Caco-2 (cell line): ENCODE measurements at regions not wholly inside any gene's neighbourhood (a gene's known extent, or its start where the extent isn't known, plus 50 kb on each side); places are given as distances from the start of the nearest gene placed in this dataset.

ENCODE experiments used
- BruUV-seq: library from RNA; stranded (reverse); fragments of 400-500 nt; replicated peaks from 2 replicates; lab custom pipeline; 2021; lab: Mats Ljungman, UMichigan
- CTCF ChIA-PET: fragments of 300-600 bp; sonication (Branson Sonifier 250); formaldehyde crosslinking; loops from one replicate; lab custom pipeline; 2022; ENCODE audit warnings: antibody characterized with exemption; lab: Charles Lee
- POLR2A ChIA-PET: fragments of 300-600 bp; sonication (Branson Sonifier 250); formaldehyde crosslinking; loops from one replicate; lab custom pipeline; 2022; ENCODE audit warnings: antibody characterized with exemption; lab: Charles Lee
- DNase-seq, 2 experiments: peaks; one replicate each; pipeline versions ENCODE4 v3.0.0 to v3.0.0-alpha.2; 2020 to 2022
- H3K27me3 ChIP-seq: replicated peaks from 2 replicates; pipeline ENCODE4 v1.6.0; 2011; ENCODE audit warnings: low read length; ENCODE audit not compliant: control insufficient read depth, insufficient read depth
- H3K36me3 ChIP-seq: 2 replicates; pipeline ENCODE4 v1.5.1; 2011; ENCODE audit warnings: low read length; ENCODE audit not compliant: control insufficient read depth, insufficient read depth
- H3K4me1 ChIP-seq: fragments of 250-450 bp; sonication (Bioruptor Pico); 2 replicates; pipeline ENCODE4 v1.5.1; 2020; ENCODE audit warnings: mild to moderate bottlenecking
- H3K4me3 ChIP-seq: 2 replicates; pipeline ENCODE4 v1.5.1; 2011; ENCODE audit warnings: low read depth, mild to moderate bottlenecking, control low read depth, low read length
- H3K9me3 ChIP-seq: fragments of 250-450 bp; sonication (Bioruptor Pico); 2 replicates; pipeline ENCODE4 v1.5.1; 2020; ENCODE audit warnings: mild to moderate bottlenecking, moderate library complexity
- H3K27ac Mint-ChIP-seq: one replicate; pipeline ENCODE4 v1.8.0; 2022; ENCODE audit warnings: mixed read lengths; ENCODE audit not compliant: unreplicated experiment
- H3K27me3 Mint-ChIP-seq: one replicate; pipeline ENCODE4 v1.8.0; 2022; ENCODE audit warnings: mixed read lengths; ENCODE audit not compliant: insufficient read depth, unreplicated experiment
- H3K36me3 Mint-ChIP-seq: one replicate; pipeline ENCODE4 v1.8.0; 2022; ENCODE audit warnings: mild to moderate bottlenecking, mixed read lengths; ENCODE audit not compliant: insufficient read depth, unreplicated experiment
- H3K4me1 Mint-ChIP-seq: one replicate; pipeline ENCODE4 v1.8.0; 2022; ENCODE audit warnings: low read depth, mixed read lengths; ENCODE audit not compliant: unreplicated experiment
- H3K4me3 Mint-ChIP-seq: one replicate; pipeline ENCODE4 v1.8.0; 2022; ENCODE audit warnings: mild to moderate bottlenecking, moderate library complexity, mixed read lengths; ENCODE audit not compliant: unreplicated experiment
- H3K9me3 Mint-ChIP-seq: one replicate; pipeline ENCODE4 v1.8.0; 2022; ENCODE audit warnings: mixed read lengths; ENCODE audit not compliant: unreplicated experiment
- intact Hi-C: fragments of 100-400 bp; cut with micrococcal nuclease; formaldehyde crosslinking; loops from one replicate; pipeline ENCODE4 v1.10.0; 2022; ENCODE audit not compliant: unreplicated experiment
- TF ChIP-seq, protein P1 (sequence below), 2 experiments: fragments of 200-600 bp in 1 of 2; IDR thresholded peaks; 1 replicate in 1 of 2; 2 replicates in 1 of 2; pipeline versions ENCODE4 v1.5.1 to v1.8.0; 2011 to 2022; ENCODE audit warnings: antibody characterized with exemption in 1 of 2, control low read depth in 1 of 2, inconsistent platforms in 1 of 2, low read depth in 1 of 2, low read length in 1 of 2, mild to moderate bottlenecking in 1 of 2, moderate library complexity in 1 of 2; ENCODE audit not compliant: insufficient read depth in 1 of 2, severe bottlenecking in 1 of 2, unreplicated experiment in 1 of 2

DNA sequence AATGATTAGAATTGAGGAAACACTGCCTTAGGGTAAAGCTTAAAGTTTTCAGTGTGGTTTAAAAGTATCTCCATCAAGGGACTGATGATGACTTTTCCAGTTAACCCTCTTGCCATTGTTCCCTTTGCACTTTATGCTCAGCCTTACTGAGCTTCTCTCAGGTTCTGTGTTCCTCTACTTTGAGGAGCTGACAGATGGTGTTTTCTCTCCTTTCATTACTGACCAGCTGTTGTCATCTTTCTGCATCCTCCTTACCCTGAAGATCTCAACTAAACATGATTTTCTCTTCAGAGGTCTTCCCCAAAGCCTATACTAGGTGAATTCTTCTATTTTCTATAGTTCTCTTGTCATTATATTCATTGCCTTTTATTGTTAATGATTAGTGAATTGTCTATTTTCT is 475.6 kb upstream of the SYNCRIP start:
- H3K9me3 ChIP-seq: no peaks in the 10 kb centered on the region
- H3K4me1 Mint-ChIP-seq: no peaks in the 10 kb centered on the region
- no peaks in the 10 kb centered on the region for H3K36me3 ChIP-seq
- no peaks in the 10 kb centered on the region for H3K27me3 ChIP-seq
- POLR2A ChIA-PET: no interaction called here
- H3K27me3 Mint-ChIP-seq: no peaks in the 10 kb centered on the region
- H3K4me1 ChIP-seq: no peaks in the 10 kb centered on the region
- H3K4me3 Mint-ChIP-seq: no peak overlapping the region
- H3K9me3 Mint-ChIP-seq: no peaks in the 10 kb centered on the region
- TF ChIP-seq, protein P1, sequence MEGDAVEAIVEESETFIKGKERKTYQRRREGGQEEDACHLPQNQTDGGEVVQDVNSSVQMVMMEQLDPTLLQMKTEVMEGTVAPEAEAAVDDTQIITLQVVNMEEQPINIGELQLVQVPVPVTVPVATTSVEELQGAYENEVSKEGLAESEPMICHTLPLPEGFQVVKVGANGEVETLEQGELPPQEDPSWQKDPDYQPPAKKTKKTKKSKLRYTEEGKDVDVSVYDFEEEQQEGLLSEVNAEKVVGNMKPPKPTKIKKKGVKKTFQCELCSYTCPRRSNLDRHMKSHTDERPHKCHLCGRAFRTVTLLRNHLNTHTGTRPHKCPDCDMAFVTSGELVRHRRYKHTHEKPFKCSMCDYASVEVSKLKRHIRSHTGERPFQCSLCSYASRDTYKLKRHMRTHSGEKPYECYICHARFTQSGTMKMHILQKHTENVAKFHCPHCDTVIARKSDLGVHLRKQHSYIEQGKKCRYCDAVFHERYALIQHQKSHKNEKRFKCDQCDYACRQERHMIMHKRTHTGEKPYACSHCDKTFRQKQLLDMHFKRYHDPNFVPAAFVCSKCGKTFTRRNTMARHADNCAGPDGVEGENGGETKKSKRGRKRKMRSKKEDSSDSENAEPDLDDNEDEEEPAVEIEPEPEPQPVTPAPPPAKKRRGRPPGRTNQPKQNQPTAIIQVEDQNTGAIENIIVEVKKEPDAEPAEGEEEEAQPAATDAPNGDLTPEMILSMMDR (IDR thresholded peaks at IDR 0.05; ENCODE audit: insufficient read depth in 1 of 2, low read depth in 1 of 2, low read length in 1 of 2, severe bottlenecking in 1 of 2, unreplicated experiment in 1 of 2): no peak
- no peak overlapping the region for H3K27ac Mint-ChIP-seq
- no peaks in the 10 kb centered on the region for H3K36me3 Mint-ChIP-seq
- no TSS peak for BruUV-seq
- H3K4me3 ChIP-seq: no peak overlapping the region
- intact Hi-C loops: no loop called here
- CTCF ChIA-PET: no interaction called here
- no peak for DNase-seq

DNA sequence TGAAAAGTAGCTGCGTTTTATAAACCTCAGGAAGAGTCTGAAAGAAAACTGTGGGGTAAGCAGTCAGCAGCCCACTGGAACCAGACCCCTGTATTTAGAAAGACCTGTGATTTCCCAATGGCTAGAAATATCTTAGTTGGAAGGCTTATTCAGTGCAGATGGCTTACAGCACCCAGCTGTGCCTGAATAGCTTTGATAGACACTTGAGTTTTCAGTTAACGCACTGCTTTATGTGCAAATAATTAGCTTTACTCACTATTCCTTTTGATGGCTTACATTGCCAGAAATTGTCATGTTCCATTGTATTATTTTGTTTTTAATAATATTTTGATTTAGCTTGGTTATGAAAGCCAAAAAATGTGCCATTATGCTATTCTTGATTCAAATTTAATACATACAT is 465.3 kb upstream of the SYNCRIP start:
- CTCF ChIA-PET: no interaction called here
- intact Hi-C loops: no loop called here
- Histone ChIP-seq H3K4me1 (no peaks in the 10 kb centered on the region), H3K36me3 (no peaks in the 10 kb centered on the region), H3K4me3 (no peak overlapping the region), H3K27me3 (no peaks in the 10 kb centered on the region), H3K9me3 (0 out of 2 replicates have a peak, but pooled peaks cover 2% of the 10 kb centered on the region)
- Mint-ChIP-seq H3K9me3 (peaks cover 14% of the 10 kb centered on the region), H3K36me3 (no peaks in the 10 kb centered on the region), H3K4me1 (no peaks in the 10 kb centered on the region), H3K27ac (no peak overlapping the region), H3K4me3 (no peak overlapping the region), H3K27me3 (no peaks in the 10 kb centered on the region)
- POLR2A ChIA-PET: no interaction called here
- no peak for DNase-seq
- TF ChIP-seq, protein P1 (IDR thresholded peaks at IDR 0.05; ENCODE audit: insufficient read depth in 1 of 2, low read depth in 1 of 2, low read length in 1 of 2, severe bottlenecking in 1 of 2, unreplicated experiment in 1 of 2): no peak
- BruUV-seq: no TSS peak

DNA sequence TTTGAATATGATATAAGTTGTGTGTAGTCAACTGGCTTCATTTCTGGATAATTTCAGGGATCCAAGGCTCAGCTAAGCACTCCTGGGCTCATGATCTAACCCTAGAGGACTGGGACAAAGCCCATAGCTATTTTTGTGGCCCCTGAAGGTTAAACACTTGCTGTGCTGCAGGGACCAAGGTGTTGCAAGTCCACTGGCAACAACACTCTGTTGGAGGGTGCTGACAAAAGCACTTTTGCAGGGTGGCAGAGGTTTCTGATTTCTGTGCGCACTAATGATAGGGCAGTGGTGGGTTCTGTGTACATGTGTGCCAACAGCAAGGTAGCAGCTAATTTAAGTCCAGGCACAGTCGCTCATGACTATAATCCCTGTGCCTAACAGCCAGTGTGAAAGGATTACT is 445.3 kb upstream of the SYNCRIP start:
- no peaks in the 10 kb centered on the region for H3K4me1 ChIP-seq
- ChIA-PET POLR2A (no interaction called here), CTCF (no interaction called here)
- Mint-ChIP-seq H3K4me1 (no peaks in the 10 kb centered on the region), H3K27ac (no peak overlapping the region), H3K27me3 (no peaks in the 10 kb centered on the region), H3K4me3 (no peak overlapping the region), H3K36me3 (no peaks in the 10 kb centered on the region), H3K9me3 (peaks cover 12% of the 10 kb centered on the region)
- no peak for DNase-seq
- no peaks in the 10 kb centered on the region; the same call in 1 of the 2 replicates for H3K9me3 ChIP-seq
- H3K4me3 ChIP-seq: no peak overlapping the region
- TF ChIP-seq, protein P1 (IDR thresholded peaks at IDR 0.05; ENCODE audit: insufficient read depth in 1 of 2, low read depth in 1 of 2, low read length in 1 of 2, severe bottlenecking in 1 of 2, unreplicated experiment in 1 of 2): no peak
- BruUV-seq: no TSS peak
- no peaks in the 10 kb centered on the region for H3K36me3 ChIP-seq
- H3K27me3 ChIP-seq: no peaks in the 10 kb centered on the region
- intact Hi-C loops: no loop called here
